Astrocyte (in vitro differentiated cells and primary cell): ENCODE measurements at regions not wholly inside any gene's neighbourhood (a gene's known extent, or its start where the extent isn't known, plus 50 kb on each side); places are given as distances from the start of the nearest gene placed in this dataset.

Experiments
- DNase-seq: peaks from one replicate; pipeline ENCODE4 v3.0.0-alpha.2; 2010; ENCODE audit warnings: low read depth
- FAIRE-seq: peaks from 2 replicates; lab custom pipeline; 2011; peaks lifted over from hg19 to GRCh38; lab: Jason Lieb, UNC
- H2AFZ ChIP-seq: 2 replicates; pipeline ENCODE4 v1.6.0; 2012; ENCODE audit warnings: low read depth, low read length, inconsistent platforms
- H3K27ac ChIP-seq: 2 replicates; pipeline ENCODE4 v1.5.1; 2011; ENCODE audit warnings: low read depth, low read length, inconsistent platforms
- H3K27me3 ChIP-seq: 2 replicates; pipeline ENCODE4 v1.6.0; 2011; ENCODE audit warnings: low read length, inconsistent platforms; ENCODE audit not compliant: insufficient read depth
- H3K36me3 ChIP-seq: 2 replicates; pipeline ENCODE4 v1.5.1; 2011; ENCODE audit warnings: low read length, inconsistent platforms; ENCODE audit not compliant: insufficient read depth
- H3K4me1 ChIP-seq: 2 replicates; pipeline ENCODE4 v1.5.1; 2011; ENCODE audit warnings: low read length, inconsistent platforms; ENCODE audit not compliant: insufficient read depth
- H3K4me2 ChIP-seq: 2 replicates; pipeline ENCODE4 v1.6.0; 2012; ENCODE audit warnings: low read length, inconsistent platforms
- H3K4me3 ChIP-seq: 2 replicates; pipeline ENCODE4 v1.5.1; 2011; ENCODE audit warnings: low read depth, mild to moderate bottlenecking, low read length, inconsistent platforms; ENCODE audit not compliant: insufficient read depth
- H3K79me2 ChIP-seq: 2 replicates; pipeline ENCODE4 v1.6.0; 2012; ENCODE audit warnings: mild to moderate bottlenecking, low read length, inconsistent platforms; ENCODE audit not compliant: insufficient read depth
- H3K9ac ChIP-seq: 2 replicates; pipeline ENCODE4 v1.6.0; 2012; ENCODE audit warnings: mild to moderate bottlenecking, low read length, inconsistent platforms
- H3K9me3 ChIP-seq: 2 replicates; pipeline ENCODE4 v1.5.1; 2012; ENCODE audit warnings: low read depth, mild to moderate bottlenecking, low read length, inconsistent platforms; ENCODE audit not compliant: insufficient read depth
- H4K20me1 ChIP-seq: 2 replicates; pipeline ENCODE4 v1.6.0; 2012; ENCODE audit warnings: low read length, inconsistent platforms; ENCODE audit not compliant: insufficient read depth
- H3K27ac Mint-ChIP-seq: one replicate; pipeline ENCODE4 v1.8.0; 2021; ENCODE audit warnings: mild to moderate bottlenecking, mixed read lengths; ENCODE audit not compliant: unreplicated experiment
- H3K27me3 Mint-ChIP-seq: one replicate; pipeline ENCODE4 v1.8.0; 2021; ENCODE audit warnings: low read depth, mixed read lengths; ENCODE audit not compliant: unreplicated experiment
- H3K36me3 Mint-ChIP-seq: one replicate; pipeline ENCODE4 v1.8.0; 2021; ENCODE audit warnings: low read depth, mixed read lengths; ENCODE audit not compliant: unreplicated experiment
- H3K4me1 Mint-ChIP-seq: one replicate; pipeline ENCODE4 v1.8.0; 2021; ENCODE audit warnings: low read depth, mixed read lengths; ENCODE audit not compliant: unreplicated experiment
- H3K4me3 Mint-ChIP-seq: one replicate; pipeline ENCODE4 v1.8.0; 2021; ENCODE audit warnings: mild to moderate bottlenecking, moderate library complexity, mixed read lengths; ENCODE audit not compliant: unreplicated experiment
- H3K9me3 Mint-ChIP-seq: one replicate; pipeline ENCODE4 v1.8.0; 2021; ENCODE audit warnings: mild to moderate bottlenecking, mixed read lengths; ENCODE audit not compliant: unreplicated experiment
- CTCF ChIP-seq: IDR thresholded peaks from 2 replicates; pipeline ENCODE4 v1.5.1; 2011; ENCODE audit warnings: low read depth, mild to moderate bottlenecking, inconsistent platforms, low read length, moderate library complexity; ENCODE audit not compliant: insufficient read depth
- EZH2 ChIP-seq: IDR thresholded peaks from 2 replicates; pipeline ENCODE4 v1.6.1; 2012; ENCODE audit warnings: mild to moderate bottlenecking, low read length, inconsistent platforms; ENCODE audit not compliant: insufficient read depth

- no peaks in the 10 kb centered on the region for H3K27me3 ChIP-seq
- no peak overlapping the region for H3K9ac ChIP-seq
- no peak overlapping the region for H3K4me2 ChIP-seq
- no peaks in the 10 kb centered on the region for H4K20me1 ChIP-seq
- no peak overlapping the region for H3K27ac Mint-ChIP-seq
- H3K27ac ChIP-seq: no peak overlapping the region
- no peaks in the 10 kb centered on the region for H3K4me1 Mint-ChIP-seq
- no peaks in the 10 kb centered on the region for H3K9me3 ChIP-seq
- TF ChIP-seq EZH2: no peak
- no peak for TF ChIP-seq CTCF
- peaks cover 11% of the 10 kb centered on the region for H3K4me1 ChIP-seq
- H2AFZ ChIP-seq: no peak overlapping the region
- no peaks in the 10 kb centered on the region for H3K9me3 Mint-ChIP-seq
- DNase-seq (no peak), FAIRE-seq (no peak)
- H3K27me3 Mint-ChIP-seq: peaks cover 7% of the 10 kb centered on the region
- no peaks in the 10 kb centered on the region for H3K79me2 ChIP-seq
- no peak overlapping the region for H3K4me3 ChIP-seq
- no peak overlapping the region for H3K4me3 Mint-ChIP-seq
- H3K36me3 ChIP-seq: no peaks in the 10 kb centered on the region
- no peaks in the 10 kb centered on the region for H3K36me3 Mint-ChIP-seq
Measured at GRCh38 chr10:29876008-29876555, 183.3 kb downstream of the JCAD start.

DNA sequence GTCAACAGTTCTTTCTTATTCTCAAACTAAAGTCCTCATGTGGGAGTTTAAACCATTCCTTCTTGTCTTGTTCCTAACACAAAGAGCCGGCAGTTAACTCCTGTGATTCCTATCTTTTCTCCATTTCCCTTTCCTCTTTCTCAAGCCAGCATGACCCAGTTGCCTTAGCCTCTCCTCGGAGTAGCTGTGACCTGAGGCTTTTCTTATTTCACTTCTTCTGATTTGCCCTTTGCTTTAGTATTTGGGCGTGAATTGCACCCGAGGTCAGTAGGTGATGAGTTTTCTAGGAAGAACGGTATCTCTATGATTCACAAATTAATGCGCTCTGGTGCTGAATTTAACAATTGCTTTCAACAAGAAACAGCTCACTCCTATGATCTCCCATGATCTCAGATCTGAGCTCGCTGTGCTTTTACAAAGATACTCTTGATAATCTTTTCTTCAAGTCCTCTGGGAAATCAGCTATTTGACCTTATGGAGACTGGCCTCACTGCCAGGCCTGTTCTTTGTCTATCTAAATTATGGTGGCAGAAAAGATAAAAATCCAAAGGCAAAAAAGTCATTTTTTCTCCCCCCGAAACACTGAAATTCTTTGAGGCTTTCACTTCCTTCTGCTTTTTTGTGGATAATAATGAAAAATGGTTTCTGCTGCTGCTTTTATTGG, 184.6 kb downstream of the JCAD start:
- Mint-ChIP-seq H3K27ac (peak overlapping the region; percentile 13), H3K27me3 (peaks cover 5% of the 10 kb centered on the region), H3K36me3 (no peaks in the 10 kb centered on the region), H3K9me3 (peaks cover 2% of the 10 kb centered on the region), H3K4me3 (no peak overlapping the region), H3K4me1 (no peaks in the 10 kb centered on the region)
- Histone ChIP-seq H3K9me3 (peaks cover 5% of the 10 kb centered on the region), H3K4me3 (no peak overlapping the region), H3K27ac (no peak overlapping the region), H3K4me1 (peaks cover 11% of the 10 kb centered on the region), H4K20me1 (no peaks in the 10 kb centered on the region), H3K27me3 (no peaks in the 10 kb centered on the region), H2AFZ (no peak overlapping the region), H3K36me3 (no peaks in the 10 kb centered on the region), H3K4me2 (no peak overlapping the region), H3K79me2 (no peaks in the 10 kb centered on the region), H3K9ac (no peak overlapping the region)
- FAIRE-seq (no peak), DNase-seq (no peak)
- no peak for TF ChIP-seq EZH2
- TF ChIP-seq CTCF: no peak

DNA sequence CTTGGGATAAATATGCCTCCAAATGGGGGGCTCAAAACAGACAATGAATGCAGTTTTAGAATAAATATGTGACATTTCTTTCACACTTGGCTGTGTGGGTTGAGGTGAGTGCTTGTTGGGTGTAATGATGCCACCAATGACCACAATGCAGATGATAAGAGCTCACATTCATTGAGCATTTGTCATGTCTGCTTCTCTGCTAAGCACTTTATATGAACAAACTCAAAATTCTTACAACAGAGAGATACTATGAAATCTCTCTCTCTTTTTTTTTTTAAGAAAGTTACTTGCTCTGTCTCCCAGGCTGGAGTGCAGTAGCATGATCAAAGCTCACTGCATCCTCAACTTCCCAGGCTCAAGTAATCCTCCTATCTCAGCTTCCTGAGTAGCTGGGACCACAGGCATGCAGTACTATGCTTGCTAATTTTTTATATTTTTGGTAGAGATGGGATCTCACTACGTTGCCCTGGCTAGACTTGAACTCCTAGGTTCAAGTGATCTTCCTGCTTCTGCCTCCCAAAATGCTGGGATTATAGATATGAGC, 185.4 kb downstream of the JCAD start:
- Histone ChIP-seq H3K4me1 (peaks cover 11% of the 10 kb centered on the region), H3K9ac (no peak overlapping the region), H3K36me3 (no peaks in the 10 kb centered on the region), H3K79me2 (no peaks in the 10 kb centered on the region), H3K27ac (peak overlapping the region; percentile 5), H3K9me3 (peaks cover 5% of the 10 kb centered on the region), H3K4me2 (no peak overlapping the region), H3K4me3 (no peak overlapping the region), H2AFZ (no peak overlapping the region), H3K27me3 (no peaks in the 10 kb centered on the region), H4K20me1 (no peaks in the 10 kb centered on the region)
- Mint-ChIP-seq H3K4me1 (no peaks in the 10 kb centered on the region), H3K27me3 (peaks cover 5% of the 10 kb centered on the region), H3K36me3 (no peaks in the 10 kb centered on the region), H3K9me3 (peaks cover 4% of the 10 kb centered on the region), H3K27ac (peak overlapping the region; percentile 13), H3K4me3 (no peak overlapping the region)
- TF ChIP-seq CTCF (no peak), EZH2 (no peak)
- FAIRE-seq (no peak), DNase-seq (peak; percentile 88)
